Loucy (cell line): ENCODE measurements at regions not wholly inside any gene's neighbourhood (a gene's known extent, or its start where the extent isn't known, plus 50 kb on each side); places are given as distances from the start of the nearest gene placed in this dataset.

Experiments used
- H2AFZ ChIP-seq: fragments of 200-600 bp; sonication (generic); 2 replicates; pipeline ENCODE4 v1.6.0; 2016; ENCODE audit warnings: antibody characterized with exemption, mild to moderate bottlenecking, low read length, moderate library complexity
- H3F3A ChIP-seq: fragments of 200-600 bp; 2 replicates; pipeline ENCODE4 v1.6.0; 2016; ENCODE audit warnings: antibody characterized with exemption, low read depth, mild to moderate bottlenecking
- H3K27me3 ChIP-seq: fragments of 200-600 bp; sonication (generic); 2 replicates; pipeline ENCODE4 v1.6.1; 2014; ENCODE audit warnings: low read length, mild to moderate bottlenecking; ENCODE audit not compliant: insufficient read depth, poor library complexity, severe bottlenecking
- H3K36me3 ChIP-seq: fragments of 200-600 bp; sonication (generic); 2 replicates; pipeline ENCODE4 v1.6.1; 2016; ENCODE audit warnings: low read length; ENCODE audit not compliant: insufficient read depth
- H3K4me1 ChIP-seq: fragments of 200-600 bp; sonication (generic); 2 replicates; pipeline ENCODE4 v1.5.1; 2014; ENCODE audit warnings: low read length, mild to moderate bottlenecking; ENCODE audit not compliant: insufficient read depth, poor library complexity, severe bottlenecking
- H3K4me2 ChIP-seq: fragments of 200-600 bp; sonication (generic); 2 replicates; pipeline ENCODE4 v1.6.0; 2014; ENCODE audit warnings: antibody characterized with exemption, low read length, low read depth, mild to moderate bottlenecking; ENCODE audit not compliant: poor library complexity, severe bottlenecking
- H3K4me3 ChIP-seq: fragments of 200-600 bp; sonication (generic); 2 replicates; pipeline ENCODE4 v1.5.1; 2014; ENCODE audit warnings: low read length, mild to moderate bottlenecking, mixed read lengths; ENCODE audit not compliant: poor library complexity, severe bottlenecking
- H3K79me2 ChIP-seq: fragments of 200-600 bp; sonication (generic); 2 replicates; pipeline ENCODE4 v1.6.1; 2014; ENCODE audit warnings: low read length; ENCODE audit not compliant: insufficient read depth
- H3K9ac ChIP-seq: fragments of 200-600 bp; sonication (generic); 2 replicates; pipeline ENCODE4 v1.6.0; 2014; ENCODE audit warnings: mild to moderate bottlenecking, low read depth, low read length, moderate library complexity; ENCODE audit not compliant: poor library complexity, severe bottlenecking
- H3K9me2 ChIP-seq: fragments of 200-600 bp; sonication (generic); replicated peaks from 2 replicates; pipeline ENCODE4 v1.6.1; 2016; ENCODE audit warnings: low read depth, low read length, mixed read lengths
- H3K9me3 ChIP-seq: fragments of 200-600 bp; sonication (generic); 2 replicates; pipeline ENCODE4 v1.6.1; 2014; ENCODE audit warnings: mild to moderate bottlenecking, antibody characterized with exemption, low read length, low read depth; ENCODE audit not compliant: insufficient read depth
- H4K20me1 ChIP-seq: fragments of 200-600 bp; sonication (generic); 2 replicates; pipeline ENCODE4 v1.6.0; 2014; ENCODE audit warnings: antibody characterized with exemption, low read length, mild to moderate bottlenecking; ENCODE audit not compliant: insufficient read depth, poor library complexity, severe bottlenecking
- EZH2phosphoT487 ChIP-seq: fragments of 200-600 bp; IDR thresholded peaks from 2 replicates; pipeline ENCODE4 v1.6.1; 2018; ENCODE audit warnings: antibody characterized with exemption, mild to moderate bottlenecking, moderate library complexity, borderline replicate concordance
- TF ChIP-seq, protein P1 (sequence below): fragments of 200-600 bp; sonication (generic); conservative IDR thresholded peaks from 2 replicates; pipeline ENCODE4 v1.5.1; 2014; ENCODE audit warnings: mild to moderate bottlenecking, antibody characterized with exemption, low read length

DNA sequence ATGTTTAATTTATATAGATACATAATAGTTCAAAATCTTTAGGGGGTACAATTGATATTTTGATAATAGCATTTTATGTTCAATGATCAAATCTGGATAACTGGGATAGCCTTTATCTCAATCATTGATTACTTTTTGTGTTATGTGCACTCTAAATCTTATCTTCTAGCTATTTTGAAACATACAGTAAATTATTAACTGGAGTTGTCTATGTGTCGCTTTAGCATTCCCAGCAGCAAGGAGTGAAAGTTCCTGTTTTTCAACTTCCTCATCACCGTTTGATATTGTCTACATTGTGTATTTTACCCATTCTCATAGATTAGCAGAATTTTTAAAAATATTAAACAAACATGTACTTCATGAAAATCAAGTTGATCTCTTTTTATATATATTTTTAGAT lies 1207.4 kb downstream of the TMEM121 start:
- Histone ChIP-seq H3K9me2 (no peaks in the 10 kb centered on the region), H3K4me3 (no peak overlapping the region), H2AFZ (no peak overlapping the region), H3K9me3 (no peaks in the 10 kb centered on the region), H3K4me2 (no peak overlapping the region), H3K4me1 (peaks cover 78% of the 10 kb centered on the region), H3F3A (no peaks in the 10 kb centered on the region), H3K27me3 (no peaks in the 10 kb centered on the region), H3K79me2 (no peaks in the 10 kb centered on the region), H4K20me1 (no peaks in the 10 kb centered on the region), H3K36me3 (no peaks in the 10 kb centered on the region), H3K9ac (no peak overlapping the region)
- TF ChIP-seq EZH2phosphoT487: no peak
- TF ChIP-seq, protein P1, sequence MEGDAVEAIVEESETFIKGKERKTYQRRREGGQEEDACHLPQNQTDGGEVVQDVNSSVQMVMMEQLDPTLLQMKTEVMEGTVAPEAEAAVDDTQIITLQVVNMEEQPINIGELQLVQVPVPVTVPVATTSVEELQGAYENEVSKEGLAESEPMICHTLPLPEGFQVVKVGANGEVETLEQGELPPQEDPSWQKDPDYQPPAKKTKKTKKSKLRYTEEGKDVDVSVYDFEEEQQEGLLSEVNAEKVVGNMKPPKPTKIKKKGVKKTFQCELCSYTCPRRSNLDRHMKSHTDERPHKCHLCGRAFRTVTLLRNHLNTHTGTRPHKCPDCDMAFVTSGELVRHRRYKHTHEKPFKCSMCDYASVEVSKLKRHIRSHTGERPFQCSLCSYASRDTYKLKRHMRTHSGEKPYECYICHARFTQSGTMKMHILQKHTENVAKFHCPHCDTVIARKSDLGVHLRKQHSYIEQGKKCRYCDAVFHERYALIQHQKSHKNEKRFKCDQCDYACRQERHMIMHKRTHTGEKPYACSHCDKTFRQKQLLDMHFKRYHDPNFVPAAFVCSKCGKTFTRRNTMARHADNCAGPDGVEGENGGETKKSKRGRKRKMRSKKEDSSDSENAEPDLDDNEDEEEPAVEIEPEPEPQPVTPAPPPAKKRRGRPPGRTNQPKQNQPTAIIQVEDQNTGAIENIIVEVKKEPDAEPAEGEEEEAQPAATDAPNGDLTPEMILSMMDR: no peak

DNA sequence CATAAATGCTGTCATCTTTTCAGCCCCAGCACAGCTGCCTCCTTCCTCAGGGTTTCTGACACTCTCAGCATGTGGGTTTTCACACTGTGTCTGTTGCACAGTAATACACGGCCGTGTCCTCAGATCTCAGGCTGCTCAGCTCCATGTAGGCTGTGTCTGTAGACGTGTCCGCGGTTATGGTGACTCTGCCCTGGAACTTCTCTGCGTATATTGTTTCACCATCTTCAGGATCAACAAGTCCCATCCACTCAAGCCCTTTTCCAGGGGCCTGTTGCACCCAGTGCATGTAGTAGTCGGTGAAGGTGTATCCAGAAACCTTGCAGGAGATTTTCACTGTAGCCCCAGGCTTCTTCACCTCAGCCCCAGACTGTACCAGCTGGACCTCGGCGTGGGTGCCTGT lies 1210.6 kb downstream of the TMEM121 start:
- Histone ChIP-seq H3K9ac (peak overlapping the region; percentile 9), H2AFZ (0 out of 2 replicates have a peak overlapping the region, but pooled peaks have one; percentile 14), H3K36me3 (no peaks in the 10 kb centered on the region), H3K79me2 (no peaks in the 10 kb centered on the region), H3K4me2 (peak overlapping the region; percentile 9), H3K4me3 (no peak overlapping the region), H3K9me2 (no peaks in the 10 kb centered on the region), H3K9me3 (no peaks in the 10 kb centered on the region), H3F3A (no peaks in the 10 kb centered on the region), H4K20me1 (no peaks in the 10 kb centered on the region), H3K27me3 (no peaks in the 10 kb centered on the region), H3K4me1 (peaks cover 59% of the 10 kb centered on the region)
- TF ChIP-seq, protein P1: no peak
- TF ChIP-seq EZH2phosphoT487: no peak

DNA sequence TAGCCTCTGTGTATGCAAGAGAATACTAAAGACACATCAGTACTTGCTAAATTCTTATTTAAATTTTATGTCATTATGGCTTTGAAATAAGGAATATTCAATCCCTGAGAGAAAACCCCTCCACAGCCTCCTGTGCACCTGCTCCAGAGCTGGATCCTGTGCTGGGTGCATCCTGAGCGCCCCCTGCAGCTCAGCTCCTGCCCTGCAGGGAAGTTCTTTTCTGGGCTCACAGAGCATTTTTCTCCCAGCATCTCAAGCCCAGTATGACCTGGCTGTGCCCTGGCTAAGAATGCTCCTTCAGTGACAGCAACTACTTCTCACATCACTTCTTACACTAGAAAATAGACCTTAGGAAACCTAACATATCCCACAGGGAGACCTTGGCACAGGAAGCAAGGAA lies 1211.7 kb downstream of the TMEM121 start:
- no peaks in the 10 kb centered on the region for H3F3A ChIP-seq
- H3K4me2 ChIP-seq: no peak overlapping the region
- H3K36me3 ChIP-seq: no peaks in the 10 kb centered on the region
- no peaks in the 10 kb centered on the region for H3K9me2 ChIP-seq
- H3K4me1 ChIP-seq: peaks cover 60% of the 10 kb centered on the region
- H3K9me3 ChIP-seq: no peaks in the 10 kb centered on the region
- no peak overlapping the region for H3K4me3 ChIP-seq
- H3K27me3 ChIP-seq: no peaks in the 10 kb centered on the region
- no peaks in the 10 kb centered on the region for H4K20me1 ChIP-seq
- no peak overlapping the region for H3K9ac ChIP-seq
- no peak overlapping the region for H2AFZ ChIP-seq
- H3K79me2 ChIP-seq: no peaks in the 10 kb centered on the region
- TF ChIP-seq EZH2phosphoT487: no peak
- TF ChIP-seq, protein P1: peak; percentile 80
